ENCODE measurements at regions not wholly inside any gene's neighbourhood (a gene's known extent, or its start where the extent isn't known, plus 50 kb on each side); places are given as distances from the start of the nearest gene placed in this dataset.

GRCh38 chr6:133786016-133786415, 102.9 kb upstream of the TCF21 start:
- Mint-ChIP-seq H3K4me3 (no peak overlapping the region), H3K36me3 (ENCODE audit: low read depth) (no peaks in the 10 kb centered on the region), H3K4me1 (ENCODE audit: low read depth) (no peaks in the 10 kb centered on the region), H3K9me3 (no peaks in the 10 kb centered on the region), H3K27ac (no peak overlapping the region), H3K27me3 (peaks cover 31% of the 10 kb centered on the region)
- no peak for DNase-seq
- TF ChIP-seq CTCF (IDR thresholded peaks at IDR 0.05) = no peak
- POLR2A ChIA-PET = no interaction called here
- no peaks in the 10 kb centered on the region for H3K9me3 ChIP-seq (ENCODE audit: control insufficient read depth in 1 of 2, insufficient read depth in 1 of 2, low read length in 2 of 2)
- no peaks in the 10 kb centered on the region for H3K4me1 ChIP-seq (ENCODE audit: insufficient read depth, low read length)
- intact Hi-C loops (cut with DNase I, micrococcal nuclease) = no loop called here
- ATAC-seq (ENCODE audit: poor library complexity) = no peak
- no peak overlapping the region for H3K4me3 ChIP-seq (ENCODE audit: low read length)
- CTCF ChIA-PET = no interaction called here
- no peaks in the 10 kb centered on the region for H3K27me3 ChIP-seq (ENCODE audit: control insufficient read depth in 1 of 2, insufficient read depth in 2 of 2, low read length in 2 of 2)
- H3K27ac ChIP-seq (ENCODE audit: low read depth in 1 of 2, low read length in 2 of 2) = no peak overlapping the region
- no peaks in the 10 kb centered on the region for H3K36me3 ChIP-seq (ENCODE audit: insufficient read depth, low read length)

- H3K4me3 Mint-ChIP-seq = no peak overlapping the region
- ChIA-PET POLR2A (no interaction called here), CTCF (no interaction called here)
- H3K4me1 Mint-ChIP-seq (ENCODE audit: low read depth) = no peaks in the 10 kb centered on the region
- Histone ChIP-seq H3K4me3 (ENCODE audit: low read length) (no peak overlapping the region), H3K9me3 (ENCODE audit: control insufficient read depth in 1 of 2, insufficient read depth in 1 of 2, low read length in 2 of 2) (no peaks in the 10 kb centered on the region), H3K36me3 (ENCODE audit: insufficient read depth, low read length) (no peaks in the 10 kb centered on the region), H3K4me1 (ENCODE audit: insufficient read depth, low read length) (no peaks in the 10 kb centered on the region), H3K27ac (ENCODE audit: low read depth in 1 of 2, low read length in 2 of 2) (no peak overlapping the region), H3K27me3 (ENCODE audit: control insufficient read depth in 1 of 2, insufficient read depth in 2 of 2, low read length in 2 of 2) (no peaks in the 10 kb centered on the region)
- H3K27me3 Mint-ChIP-seq = peaks cover 31% of the 10 kb centered on the region
- no peak for ATAC-seq (ENCODE audit: poor library complexity)
- no peaks in the 10 kb centered on the region for H3K36me3 Mint-ChIP-seq (ENCODE audit: low read depth)
- no peak for TF ChIP-seq CTCF (IDR thresholded peaks at IDR 0.05)
- H3K27ac Mint-ChIP-seq = no peak overlapping the region
- no peaks in the 10 kb centered on the region for H3K9me3 Mint-ChIP-seq
- intact Hi-C loops (cut with DNase I, micrococcal nuclease) = no loop called here
- no peak for DNase-seq
Observed at GRCh38 chr6:133787122-133787521, 101.8 kb upstream of the TCF21 start.

GRCh38 chr6:133787859-133788505, 100.9 kb upstream of the TCF21 start:
- H3K4me1 ChIP-seq (ENCODE audit: insufficient read depth, low read length) = no peaks in the 10 kb centered on the region
- TF ChIP-seq CTCF (IDR thresholded peaks at IDR 0.05) = no peak
- no peak for ATAC-seq (ENCODE audit: poor library complexity)
- H3K36me3 Mint-ChIP-seq (ENCODE audit: low read depth) = no peaks in the 10 kb centered on the region
- no peak overlapping the region for H3K27ac Mint-ChIP-seq
- no peak overlapping the region for H3K4me3 Mint-ChIP-seq
- H3K4me1 Mint-ChIP-seq (ENCODE audit: low read depth) = no peaks in the 10 kb centered on the region
- intact Hi-C loops (cut with DNase I, micrococcal nuclease) = no loop called here
- H3K9me3 ChIP-seq (ENCODE audit: control insufficient read depth in 1 of 2, insufficient read depth in 1 of 2, low read length in 2 of 2) = no peaks in the 10 kb centered on the region
- ChIA-PET CTCF (no interaction called here), POLR2A (no interaction called here)
- H3K27ac ChIP-seq (ENCODE audit: low read depth in 1 of 2, low read length in 2 of 2) = no peak overlapping the region
- H3K36me3 ChIP-seq (ENCODE audit: insufficient read depth, low read length) = no peaks in the 10 kb centered on the region
- no peak overlapping the region for H3K4me3 ChIP-seq (ENCODE audit: low read length)
- H3K27me3 ChIP-seq (ENCODE audit: control insufficient read depth in 1 of 2, insufficient read depth in 2 of 2, low read length in 2 of 2) = no peaks in the 10 kb centered on the region
- no peak for DNase-seq
- peaks cover 31% of the 10 kb centered on the region for H3K27me3 Mint-ChIP-seq
- H3K9me3 Mint-ChIP-seq = no peaks in the 10 kb centered on the region
